ENCODE measurements at regions not wholly inside any gene's neighbourhood (a gene's known extent, or its start where the extent isn't known, plus 50 kb on each side); places are given as distances from the start of the nearest gene placed in this dataset.

DNA sequence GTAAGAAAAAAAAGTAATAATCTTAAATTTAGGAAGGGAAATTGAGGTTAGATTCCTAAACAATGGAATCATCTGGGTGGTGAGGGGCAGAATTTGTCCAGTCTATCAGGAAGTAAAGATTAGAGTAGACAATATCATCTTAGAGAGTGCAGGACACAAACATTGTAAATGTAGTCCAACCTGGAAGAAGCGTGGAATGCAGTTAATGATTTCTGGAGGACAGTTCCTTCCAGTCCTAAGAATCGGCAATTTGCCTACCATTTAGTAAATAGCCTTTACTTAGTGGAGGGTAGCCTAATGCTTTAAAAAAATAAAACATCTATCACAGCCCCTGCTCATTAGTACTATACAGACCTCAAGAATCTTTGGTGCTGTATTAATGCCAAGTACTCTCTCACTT is 147.5 kb upstream of the TTC29 start:
- no CpG with 5 or more reads among the region's 2 CpGs for WGBS, 2 donors (ENCODE audit: extremely low coverage in 2 of 2, insufficient read length in 2 of 2, insufficient replicate concordance in 1 of 2)

DNA sequence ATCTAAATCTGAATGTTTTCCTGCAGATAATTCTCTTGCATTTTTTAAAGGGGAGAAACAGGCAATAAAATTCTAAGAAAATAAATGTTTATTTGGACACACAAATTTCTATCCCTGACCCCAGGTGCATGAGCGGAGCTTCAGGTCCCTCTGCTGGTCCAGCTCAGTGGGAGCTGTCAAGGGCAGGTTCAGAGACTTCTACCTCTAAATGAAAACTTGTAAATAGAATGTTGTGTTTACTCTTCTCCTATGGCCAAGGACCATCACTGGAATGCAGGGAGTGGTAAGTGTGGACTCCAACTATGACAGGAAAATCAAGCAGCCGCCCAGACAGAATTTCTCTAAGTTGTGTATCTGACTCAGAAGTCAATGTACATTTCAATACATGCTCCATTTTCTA is 148.6 kb upstream of the TTC29 start:
- Histone ChIP-seq H3K4ac (ENCODE audit: low read length) (no peak overlapping the region), H2AFZ (ENCODE audit: low read length) (no peak overlapping the region), H3K9me3 (replicated peaks in 1 of 2; ENCODE audit: control insufficient read depth in 2 of 2, insufficient read depth in 1 of 2, low read depth in 1 of 2, low read length in 2 of 2) (no peaks in the 10 kb centered on the region), H3K79me1 (ENCODE audit: low read depth, low read length) (no peaks in the 10 kb centered on the region), H3K18ac (ENCODE audit: low read length) (no peak overlapping the region), H3K9ac (ENCODE audit: low read depth, low read length, poor library complexity) (no peak overlapping the region), H2BK120ac (ENCODE audit: low read depth, low read length) (no peak overlapping the region), H4K8ac (ENCODE audit: low read depth, low read length) (no peak overlapping the region), H2BK5ac (ENCODE audit: low read length) (no peak overlapping the region), H2BK15ac (ENCODE audit: low read length) (no peak overlapping the region), H3K27me3 (ENCODE audit: control insufficient read depth in 3 of 3, insufficient read depth in 3 of 3, low read depth in 1 of 3, low read length in 3 of 3) (no peaks in the 10 kb centered on the region), H2AK5ac (ENCODE audit: low read depth, low read length) (no peak overlapping the region), H3K4me2 (ENCODE audit: insufficient read depth, low read length, poor library complexity, severe bottlenecking) (no peak overlapping the region), H3K14ac (ENCODE audit: low read length) (no peak overlapping the region), H3K4me3 (ENCODE audit: low read length in 2 of 2) (no peak overlapping the region), H4K91ac (ENCODE audit: low read depth, low read length, poor library complexity) (no peak overlapping the region), H3K4me1 (ENCODE audit: control insufficient read depth in 2 of 2, insufficient read depth in 1 of 2, low read depth in 1 of 2, low read length in 2 of 2) (peaks cover 0 to 2% of the 10 kb centered on the region in 2 donors), H3K36me3 (replicated peaks in 1 of 2; ENCODE audit: control insufficient read depth in 2 of 2, insufficient read depth in 2 of 2, low read length in 2 of 2) (no peaks in the 10 kb centered on the region), H3K27ac (replicated peaks; ENCODE audit: low read length) (no peak overlapping the region), H2BK12ac (ENCODE audit: low read length) (no peak overlapping the region), H3K23ac (ENCODE audit: low read depth, low read length, poor library complexity) (no peak overlapping the region)
- WGBS, 2 donors (ENCODE audit: extremely low coverage in 2 of 2, insufficient read length in 2 of 2, insufficient replicate concordance in 1 of 2): no CpG with 5 or more reads among the region's 2 CpGs
- DNase-seq (ENCODE audit: low spot score): no peak

More for the DNA sequence above, 147.5 kb upstream of the TTC29 start:
- H3K4me2 ChIP-seq (ENCODE audit: insufficient read depth, low read length, poor library complexity, severe bottlenecking): no peak overlapping the region
- no peak overlapping the region for H3K23ac ChIP-seq (ENCODE audit: low read depth, low read length, poor library complexity)
- no peak overlapping the region for H2BK15ac ChIP-seq (ENCODE audit: low read length)
- H3K36me3 ChIP-seq (replicated peaks in 1 of 2; ENCODE audit: control insufficient read depth in 2 of 2, insufficient read depth in 2 of 2, low read length in 2 of 2): no peaks in the 10 kb centered on the region
- H3K9me3 ChIP-seq (replicated peaks in 1 of 2; ENCODE audit: control insufficient read depth in 2 of 2, insufficient read depth in 1 of 2, low read depth in 1 of 2, low read length in 2 of 2): no peaks in the 10 kb centered on the region
- no peak overlapping the region for H2BK120ac ChIP-seq (ENCODE audit: low read depth, low read length)
- H2BK12ac ChIP-seq (ENCODE audit: low read length): no peak overlapping the region
- H3K4me1 ChIP-seq (ENCODE audit: control insufficient read depth in 2 of 2, insufficient read depth in 1 of 2, low read depth in 1 of 2, low read length in 2 of 2): peaks cover 0 to 4% of the 10 kb centered on the region in 2 donors
- DNase-seq (ENCODE audit: low spot score): no peak
- H2AK5ac ChIP-seq (ENCODE audit: low read depth, low read length): no peak overlapping the region
- no peak overlapping the region for H3K4ac ChIP-seq (ENCODE audit: low read length)
- no peak overlapping the region for H3K27ac ChIP-seq (replicated peaks; ENCODE audit: low read length)
- no peak overlapping the region for H3K9ac ChIP-seq (ENCODE audit: low read depth, low read length, poor library complexity)
- no peak overlapping the region for H3K14ac ChIP-seq (ENCODE audit: low read length)
- no peaks in the 10 kb centered on the region for H3K79me1 ChIP-seq (ENCODE audit: low read depth, low read length)
- H3K4me3 ChIP-seq (ENCODE audit: low read length in 2 of 2): no peak overlapping the region
- H4K8ac ChIP-seq (ENCODE audit: low read depth, low read length): no peak overlapping the region
- H4K91ac ChIP-seq (ENCODE audit: low read depth, low read length, poor library complexity): no peak overlapping the region
- no peak overlapping the region for H2AFZ ChIP-seq (ENCODE audit: low read length)
- no peak overlapping the region for H2BK5ac ChIP-seq (ENCODE audit: low read length)
- H3K27me3 ChIP-seq (ENCODE audit: control insufficient read depth in 3 of 3, insufficient read depth in 3 of 3, low read depth in 1 of 3, low read length in 3 of 3): no peaks in the 10 kb centered on the region
- H3K18ac ChIP-seq (ENCODE audit: low read length): no peak overlapping the region

DNA sequence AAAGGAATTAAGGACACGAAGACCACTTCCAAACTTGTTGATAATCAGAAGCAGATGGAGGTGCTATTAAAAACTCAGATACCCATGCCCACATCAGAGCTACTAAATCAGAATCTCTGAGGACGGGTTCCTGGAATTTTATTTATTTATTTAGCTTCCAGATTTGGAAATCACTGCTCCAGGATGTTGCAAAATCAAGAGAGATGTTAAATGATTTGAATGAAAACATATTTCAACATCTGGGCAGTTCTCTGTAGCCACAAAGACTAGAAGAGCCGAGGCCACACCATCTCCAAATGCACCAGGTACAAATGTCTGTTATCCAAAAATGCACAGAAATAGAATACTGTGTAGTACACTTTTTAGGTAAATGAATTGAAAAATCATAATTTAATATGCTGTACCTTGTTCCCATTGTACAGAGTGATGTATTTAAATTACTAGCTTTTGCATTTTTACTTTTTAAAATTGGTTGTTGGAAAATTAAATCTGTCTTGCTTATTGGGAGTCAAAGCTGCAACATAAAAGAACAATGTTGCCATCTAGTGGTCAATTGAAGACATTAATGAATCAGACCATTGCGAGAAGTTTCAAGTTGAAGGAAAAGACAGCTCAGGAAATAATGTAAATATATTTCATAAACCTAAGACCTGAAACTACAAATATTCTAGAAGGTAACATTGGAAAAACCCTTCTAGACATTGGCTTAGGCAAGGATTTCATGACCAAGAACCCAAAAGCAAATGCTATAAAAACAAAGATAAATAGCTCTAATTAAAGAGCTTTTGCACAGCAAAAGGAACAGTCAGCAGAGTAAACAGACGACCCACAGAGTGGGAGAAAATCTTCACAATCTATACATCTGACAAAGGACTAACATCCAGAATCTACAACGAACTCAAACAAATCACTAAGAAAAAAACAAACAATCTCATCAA is 151.3 kb upstream of the TTC29 start:
- Histone ChIP-seq H3K27ac (replicated peaks; ENCODE audit: low read length) (no peak overlapping the region), H2BK15ac (ENCODE audit: low read length) (no peak overlapping the region), H3K14ac (ENCODE audit: low read length) (no peak overlapping the region), H3K18ac (ENCODE audit: low read length) (no peak overlapping the region), H3K4ac (ENCODE audit: low read length) (no peak overlapping the region), H3K27me3 (ENCODE audit: control insufficient read depth in 3 of 3, insufficient read depth in 3 of 3, low read depth in 1 of 3, low read length in 3 of 3) (peaks cover 0 to 4% (median 0%) of the 10 kb centered on the region in 3 experiments), H3K23ac (ENCODE audit: low read depth, low read length, poor library complexity) (no peak overlapping the region), H3K36me3 (replicated peaks in 1 of 2; ENCODE audit: control insufficient read depth in 2 of 2, insufficient read depth in 2 of 2, low read length in 2 of 2) (no peaks in the 10 kb centered on the region), H2BK5ac (ENCODE audit: low read length) (no peak overlapping the region), H3K4me1 (ENCODE audit: control insufficient read depth in 2 of 2, insufficient read depth in 1 of 2, low read depth in 1 of 2, low read length in 2 of 2) (no peaks in the 10 kb centered on the region), H2AFZ (ENCODE audit: low read length) (no peak overlapping the region), H2AK5ac (ENCODE audit: low read depth, low read length) (no peak overlapping the region), H4K8ac (ENCODE audit: low read depth, low read length) (no peak overlapping the region), H2BK120ac (ENCODE audit: low read depth, low read length) (no peak overlapping the region), H3K4me3 (ENCODE audit: low read length in 2 of 2) (no peak overlapping the region), H2BK12ac (ENCODE audit: low read length) (no peak overlapping the region), H4K91ac (ENCODE audit: low read depth, low read length, poor library complexity) (no peak overlapping the region), H3K9me3 (replicated peaks in 1 of 2; ENCODE audit: control insufficient read depth in 2 of 2, insufficient read depth in 1 of 2, low read depth in 1 of 2, low read length in 2 of 2) (no peaks in the 10 kb centered on the region), H3K4me2 (ENCODE audit: insufficient read depth, low read length, poor library complexity, severe bottlenecking) (no peak overlapping the region), H3K79me1 (ENCODE audit: low read depth, low read length) (no peaks in the 10 kb centered on the region), H3K9ac (ENCODE audit: low read depth, low read length, poor library complexity) (no peak overlapping the region)
- DNase-seq (ENCODE audit: low spot score): peak; percentile 50
- WGBS, 2 donors (ENCODE audit: extremely low coverage in 2 of 2, insufficient read length in 2 of 2, insufficient replicate concordance in 1 of 2): no CpG with 5 or more reads among the region's 6 CpGs

DNA sequence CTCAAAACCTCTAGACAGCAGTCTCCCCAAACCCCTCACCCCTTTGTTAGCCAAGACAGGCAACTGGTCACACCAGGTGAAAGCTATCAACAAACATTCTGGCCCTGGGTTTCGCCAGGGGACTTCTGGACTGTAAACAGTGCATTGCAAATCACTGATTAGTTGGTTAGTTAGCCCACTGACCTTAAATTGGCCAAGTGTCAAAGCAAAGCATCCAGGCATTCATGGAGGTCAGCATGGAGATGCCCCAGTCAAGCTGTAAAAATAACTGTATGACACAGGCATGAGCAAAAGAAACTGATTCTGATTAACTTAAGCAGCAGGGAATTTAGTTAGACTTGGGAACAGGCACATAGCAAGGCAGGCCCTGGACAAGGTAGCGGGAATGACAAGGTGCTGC is 156.0 kb upstream of the TTC29 start:
- no CpG with 5 or more reads among the region's 2 CpGs for WGBS, 2 donors (ENCODE audit: extremely low coverage in 2 of 2, insufficient read length in 2 of 2, insufficient replicate concordance in 1 of 2)
- H2BK12ac ChIP-seq (ENCODE audit: low read length): no peak overlapping the region
- H3K9me3 ChIP-seq (replicated peaks in 1 of 2; ENCODE audit: control insufficient read depth in 2 of 2, insufficient read depth in 1 of 2, low read depth in 1 of 2, low read length in 2 of 2): no peaks in the 10 kb centered on the region
- no peak overlapping the region for H3K4me2 ChIP-seq (ENCODE audit: insufficient read depth, low read length, poor library complexity, severe bottlenecking)
- H4K8ac ChIP-seq (ENCODE audit: low read depth, low read length): no peak overlapping the region
- H3K14ac ChIP-seq (ENCODE audit: low read length): no peak overlapping the region
- H4K91ac ChIP-seq (ENCODE audit: low read depth, low read length, poor library complexity): no peak overlapping the region
- no peak overlapping the region for H3K27ac ChIP-seq (replicated peaks; ENCODE audit: low read length)
- no peak for DNase-seq (ENCODE audit: low spot score)
- H2BK120ac ChIP-seq (ENCODE audit: low read depth, low read length): no peak overlapping the region
- H2BK15ac ChIP-seq (ENCODE audit: low read length): no peak overlapping the region
- H3K23ac ChIP-seq (ENCODE audit: low read depth, low read length, poor library complexity): no peak overlapping the region
- no peak overlapping the region for H2AK5ac ChIP-seq (ENCODE audit: low read depth, low read length)
- no peak overlapping the region for H3K18ac ChIP-seq (ENCODE audit: low read length)
- H3K4ac ChIP-seq (ENCODE audit: low read length): no peak overlapping the region
- no peaks in the 10 kb centered on the region for H3K36me3 ChIP-seq (replicated peaks in 1 of 2; ENCODE audit: control insufficient read depth in 2 of 2, insufficient read depth in 2 of 2, low read length in 2 of 2)
- H2BK5ac ChIP-seq (ENCODE audit: low read length): no peak overlapping the region
- H3K4me3 ChIP-seq (ENCODE audit: low read length in 2 of 2): no peak overlapping the region
- H2AFZ ChIP-seq (ENCODE audit: low read length): no peak overlapping the region
- H3K4me1 ChIP-seq (ENCODE audit: control insufficient read depth in 2 of 2, insufficient read depth in 1 of 2, low read depth in 1 of 2, low read length in 2 of 2): no peaks in the 10 kb centered on the region
- no peaks in the 10 kb centered on the region for H3K79me1 ChIP-seq (ENCODE audit: low read depth, low read length)
- no peak overlapping the region for H3K9ac ChIP-seq (ENCODE audit: low read depth, low read length, poor library complexity)
- peaks cover 0 to 4% (median 0%) of the 10 kb centered on the region in 3 experiments for H3K27me3 ChIP-seq (ENCODE audit: control insufficient read depth in 3 of 3, insufficient read depth in 3 of 3, low read depth in 1 of 3, low read length in 3 of 3)

All from neuronal stem cell (in vitro differentiated cells).